HG03135 (cell line): ENCODE measurements at regions not wholly inside any gene's neighbourhood (a gene's known extent, or its start where the extent isn't known, plus 50 kb on each side); places are given as distances from the start of the nearest gene placed in this dataset.

Source experiments
- ATAC-seq: cut with Tn5 transposase; IDR thresholded peaks from one replicate; pipeline ENCODE4 v1.9.1; 2021; ENCODE audit warnings: mild to moderate bottlenecking, moderate library complexity; ENCODE audit not compliant: unreplicated experiment

- no peak for ATAC-seq
Measured at GRCh38 chr11:41849250-41849649, 389.8 kb upstream of the LRRC4C start.

- ATAC-seq = no peak
Measured at GRCh38 chr11:41851743-41852142, 392.3 kb upstream of the LRRC4C start.

- no peak for ATAC-seq
Measured at GRCh38 chr11:41861838-41862237, 402.4 kb upstream of the LRRC4C start.

GRCh38 chr11:41866525-41866924 is 407.1 kb upstream of the LRRC4C start:
- no peak for ATAC-seq

GRCh38 chr11:41868606-41869005 is 409.2 kb upstream of the LRRC4C start:
- no peak for ATAC-seq

- ATAC-seq = no peak
Measured at GRCh38 chr11:41872426-41872825, 413.0 kb upstream of the LRRC4C start.

- ATAC-seq = no peak
Measured at GRCh38 chr11:41872870-41873269, 413.4 kb upstream of the LRRC4C start.

GRCh38 chr11:41878095-41878494 is 418.6 kb upstream of the LRRC4C start:
- no peak for ATAC-seq

GRCh38 chr11:41879214-41879613 is 419.8 kb upstream of the LRRC4C start:
- no peak for ATAC-seq

- no peak for ATAC-seq
Measured at GRCh38 chr11:41895081-41895480, 435.6 kb upstream of the LRRC4C start.

- ATAC-seq = no peak
Measured at GRCh38 chr11:41897991-41898390, 438.5 kb upstream of the LRRC4C start.

GRCh38 chr11:41917900-41918299 is 458.4 kb upstream of the LRRC4C start:
- ATAC-seq = no peak

GRCh38 chr11:41920374-41920773 is 460.9 kb upstream of the LRRC4C start:
- ATAC-seq = no peak

- ATAC-seq = no peak
Measured at GRCh38 chr11:41921746-41922390, 462.4 kb upstream of the LRRC4C start.

GRCh38 chr11:41926339-41926738 is 466.9 kb upstream of the LRRC4C start:
- ATAC-seq = no peak

- ATAC-seq = no peak
Measured at GRCh38 chr11:41935241-41935640, 475.8 kb upstream of the LRRC4C start.

GRCh38 chr11:41935795-41936194 is 476.3 kb upstream of the LRRC4C start:
- no peak for ATAC-seq

GRCh38 chr11:41943656-41944055 is 484.2 kb upstream of the LRRC4C start:
- ATAC-seq = no peak

- no peak for ATAC-seq
Measured at GRCh38 chr11:41947392-41947791, 487.9 kb upstream of the LRRC4C start.

GRCh38 chr11:41950470-41951143 is 491.2 kb upstream of the LRRC4C start:
- no peak for ATAC-seq

GRCh38 chr11:41954034-41954433 is 494.6 kb upstream of the LRRC4C start:
- ATAC-seq = no peak

- ATAC-seq = no peak
Measured at GRCh38 chr11:41955066-41955465, 495.6 kb upstream of the LRRC4C start.
